ENCODE measurements at regions not wholly inside any gene's neighbourhood (a gene's known extent, or its start where the extent isn't known, plus 50 kb on each side); places are given as distances from the start of the nearest gene placed in this dataset.

DNA sequence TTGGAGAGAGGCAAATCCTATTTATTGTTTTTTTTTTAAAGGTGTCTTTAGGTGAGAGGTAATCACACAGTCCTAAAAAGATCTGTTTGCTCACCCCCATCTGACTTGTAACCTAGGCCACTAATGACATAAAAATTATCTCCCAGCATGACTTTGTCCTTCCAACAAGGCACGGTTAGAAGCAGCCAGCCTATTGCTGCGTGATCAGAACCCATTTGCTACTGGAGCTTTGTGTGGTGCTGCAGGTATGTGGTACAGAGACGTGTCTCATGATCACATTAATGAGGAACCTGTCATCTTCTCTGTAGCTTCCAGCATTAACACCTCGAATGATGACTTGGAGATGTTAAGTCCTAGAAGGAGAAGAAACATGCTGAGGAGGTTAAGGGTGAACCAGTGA lies 555.8 kb upstream of the TLE4 start:
- Histone ChIP-seq H3K27ac (no peak overlapping the region), H3K4me3 (no peak overlapping the region)

- no peak overlapping the region for H3K4me3 ChIP-seq
- no peak overlapping the region for H3K27ac ChIP-seq
Observed at GRCh38 chr9:79020276-79020675, 551.5 kb upstream of the TLE4 start.

GRCh38 chr9:79021084-79021483 lies 550.7 kb upstream of the TLE4 start:
- H3K4me3 ChIP-seq, result no peak overlapping the region
- H3K27ac ChIP-seq, result no peak overlapping the region

DNA sequence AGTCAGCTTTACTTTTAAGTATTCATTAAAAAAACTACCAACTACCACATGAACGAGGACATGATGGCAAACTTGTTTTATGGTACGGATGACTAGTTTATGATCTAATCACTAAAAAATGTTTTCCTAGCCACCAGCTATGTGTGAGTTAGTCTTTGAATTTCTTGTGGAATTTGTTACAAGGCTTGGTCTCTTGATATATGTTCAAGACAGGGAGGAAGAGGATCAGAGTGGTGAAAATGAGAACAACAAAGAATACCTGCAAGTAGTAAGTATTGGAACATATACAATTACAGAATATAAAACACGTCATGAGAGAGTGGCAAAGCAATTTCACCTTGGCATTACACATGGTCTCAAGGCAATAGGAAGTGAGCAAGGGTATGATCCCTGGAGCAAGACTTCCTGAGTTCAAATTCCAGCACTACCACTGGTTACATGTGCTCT lies 548.6 kb upstream of the TLE4 start:
- H3K27ac ChIP-seq, result no peak overlapping the region

GRCh38 chr9:79026316-79026715 lies 545.4 kb upstream of the TLE4 start:
- no peak overlapping the region for H3K27ac ChIP-seq
- H3K4me3 ChIP-seq, result no peak overlapping the region

More for the DNA sequence above, 548.6 kb upstream of the TLE4 start:
- H3K4me3 ChIP-seq, result no peak overlapping the region

- H3K27ac ChIP-seq, result no peak overlapping the region
- no peak overlapping the region for H3K4me3 ChIP-seq
Observed at GRCh38 chr9:79028101-79028500, 543.7 kb upstream of the TLE4 start.

DNA sequence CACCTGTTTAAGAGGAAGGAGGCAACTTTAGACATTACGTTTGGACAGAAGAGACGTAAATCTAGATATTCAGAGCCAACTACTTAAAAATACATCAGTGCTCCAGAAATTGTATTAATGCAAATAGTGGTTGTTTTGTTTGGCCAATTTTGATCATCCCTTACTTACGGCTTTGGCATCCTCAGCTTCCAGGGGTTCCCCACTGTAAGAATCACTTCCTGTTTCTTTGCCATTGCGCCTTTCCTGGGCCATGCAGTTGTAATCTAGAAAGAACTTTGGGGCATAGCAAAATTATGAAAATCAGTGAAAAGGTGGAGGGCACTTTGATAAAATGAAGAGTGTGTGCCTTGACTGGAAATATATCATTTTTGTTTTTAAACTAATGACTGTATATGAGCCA lies 537.2 kb upstream of the TLE4 start:
- H3K4me3 ChIP-seq, result no peak overlapping the region
- H3K27ac ChIP-seq, result no peak overlapping the region

- no peak overlapping the region for H3K27ac ChIP-seq
- no peak overlapping the region for H3K4me3 ChIP-seq
Observed at GRCh38 chr9:79037338-79037737, 534.4 kb upstream of the TLE4 start.

DNA sequence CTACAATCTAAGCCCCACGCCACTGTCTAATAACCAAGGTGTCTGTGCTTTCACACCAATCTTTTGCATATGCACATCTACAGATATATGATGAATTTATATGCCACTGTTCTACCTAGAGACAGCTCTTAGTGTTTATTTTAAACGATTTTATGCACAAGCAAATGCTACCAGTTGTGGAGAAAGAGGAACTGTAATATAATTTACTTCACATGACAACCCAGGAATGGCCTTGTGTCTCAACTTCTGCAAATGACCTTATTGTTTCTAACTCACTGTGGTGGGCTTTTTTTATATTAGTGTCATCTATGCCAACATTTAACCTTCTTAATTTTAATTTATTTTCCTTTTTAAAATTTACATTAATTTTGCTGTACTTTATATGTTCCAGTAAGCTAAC lies 531.1 kb upstream of the TLE4 start:
- no peak overlapping the region for H3K4me3 ChIP-seq
- no peak overlapping the region for H3K27ac ChIP-seq

DNA sequence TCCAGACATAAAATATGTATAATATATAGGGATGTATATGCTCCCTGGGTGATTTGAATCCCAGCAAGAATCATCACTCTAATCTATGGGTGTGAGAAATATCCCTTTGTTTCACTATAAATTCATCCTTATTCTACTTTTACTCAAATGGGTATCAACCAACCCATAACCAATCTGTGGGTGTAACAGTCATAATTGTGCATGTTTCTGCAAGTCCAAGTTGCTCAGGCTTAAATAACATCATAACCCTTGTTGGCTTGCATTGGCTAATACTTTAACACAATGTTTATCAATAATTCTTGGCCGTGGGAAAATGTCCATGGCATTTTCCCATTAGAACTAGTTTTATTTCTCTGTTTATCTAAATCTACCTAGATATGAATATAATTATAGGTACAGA lies 530.5 kb upstream of the TLE4 start:
- no peak overlapping the region for H3K27ac ChIP-seq
- no peak overlapping the region for H3K4me3 ChIP-seq

DNA sequence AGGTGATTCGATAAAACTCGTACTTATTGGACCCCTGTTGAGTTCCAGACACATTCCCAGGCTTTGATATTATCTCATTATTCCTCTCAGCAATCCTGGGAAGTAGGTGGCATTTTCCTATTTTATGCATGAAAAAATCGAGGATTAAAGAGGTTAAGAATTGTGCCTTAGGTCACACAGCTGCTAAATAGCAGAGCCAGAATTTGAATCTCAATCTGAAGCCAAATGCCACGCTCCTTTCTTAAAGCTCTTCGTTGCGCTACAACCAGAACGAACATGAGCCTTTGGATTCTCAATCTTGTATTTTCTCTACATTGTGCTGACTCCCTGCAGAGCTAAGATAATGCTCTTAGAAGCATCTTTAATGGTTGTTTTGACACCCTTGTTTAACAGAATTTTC lies 527.8 kb upstream of the TLE4 start:
- H3K27ac ChIP-seq, result no peak overlapping the region
- no peak overlapping the region for H3K4me3 ChIP-seq

DNA sequence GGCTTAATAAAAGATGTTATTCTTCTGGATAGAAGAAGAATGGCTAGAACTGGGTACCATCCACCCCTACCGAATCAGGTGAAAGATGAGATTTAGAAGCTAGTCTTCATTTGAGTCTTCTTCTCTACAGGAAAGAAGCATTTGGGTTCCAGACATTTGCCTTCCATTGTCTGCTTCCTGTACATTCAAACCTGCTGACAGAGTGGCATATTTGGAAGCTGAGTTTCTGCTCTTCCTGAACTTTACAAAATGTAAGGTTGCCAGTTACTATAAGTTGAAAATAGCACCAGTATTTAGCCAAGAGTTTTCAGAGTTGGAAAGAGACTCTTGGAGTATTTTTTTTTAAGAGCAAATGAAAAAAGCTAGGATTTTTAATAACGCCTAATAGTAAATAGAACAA lies 525.4 kb upstream of the TLE4 start:
- Histone ChIP-seq H3K4me3 (no peak overlapping the region), H3K27ac (no peak overlapping the region)

DNA sequence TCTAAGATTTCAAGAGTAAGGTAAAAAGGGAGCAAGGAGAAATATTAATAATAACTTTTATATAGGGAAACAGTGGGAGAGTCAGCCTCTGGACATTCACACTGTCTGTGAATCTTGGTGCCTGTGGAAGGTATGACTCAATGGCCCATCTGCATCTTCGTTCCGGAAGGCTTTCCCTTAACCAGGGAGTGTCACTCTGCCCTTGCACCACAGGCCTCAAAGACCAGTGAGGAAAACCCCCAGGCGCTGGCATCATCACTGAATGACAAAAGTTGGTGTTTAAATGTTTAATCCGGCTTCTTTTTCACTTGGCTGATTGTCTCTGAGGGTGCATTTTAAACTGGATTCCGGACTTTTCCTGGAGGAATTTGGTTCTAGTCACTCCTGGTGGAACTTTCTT lies 522.4 kb upstream of the TLE4 start:
- H3K4me3 ChIP-seq, result no peak overlapping the region
- H3K27ac ChIP-seq, result no peak overlapping the region

- Histone ChIP-seq H3K27ac (no peak overlapping the region), H3K4me3 (no peak overlapping the region)
Observed at GRCh38 chr9:79053598-79053997, 518.2 kb upstream of the TLE4 start.

- no peak overlapping the region for H3K4me3 ChIP-seq
Observed at GRCh38 chr9:79054500-79054899, 517.3 kb upstream of the TLE4 start.

GRCh38 chr9:79056041-79056440 lies 515.7 kb upstream of the TLE4 start:
- Histone ChIP-seq H3K4me3 (no peak overlapping the region), H3K27ac (no peak overlapping the region)

More at GRCh38 chr9:79054500-79054899, 517.3 kb upstream of the TLE4 start:
- H3K27ac ChIP-seq, result no peak overlapping the region

- H3K27ac ChIP-seq, result no peak overlapping the region
- H3K4me3 ChIP-seq, result no peak overlapping the region
Observed at GRCh38 chr9:79057576-79057975, 514.2 kb upstream of the TLE4 start.

DNA sequence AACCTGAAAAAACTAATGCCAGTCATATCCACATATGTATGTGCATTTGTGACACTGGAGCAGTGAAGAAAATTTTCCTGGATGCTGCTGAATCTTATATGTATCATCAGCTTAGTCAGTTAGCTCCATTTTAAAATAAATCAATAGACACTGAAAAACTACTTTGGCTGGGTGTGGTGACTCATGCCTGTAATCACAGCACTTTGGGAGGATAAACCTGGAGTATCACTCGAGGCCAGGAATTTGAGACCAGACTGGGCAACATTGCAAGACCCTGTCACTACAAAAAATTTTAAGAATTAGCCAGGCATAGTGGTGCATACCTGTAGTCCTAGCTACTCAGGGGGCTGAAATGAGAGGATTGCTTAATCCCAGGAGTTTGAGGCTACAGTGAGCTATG lies 511.0 kb upstream of the TLE4 start:
- Histone ChIP-seq H3K27ac (no peak overlapping the region), H3K4me3 (no peak overlapping the region)

GRCh38 chr9:79061752-79062616 lies 509.8 kb upstream of the TLE4 start:
- Histone ChIP-seq H3K4me3 (no peak overlapping the region), H3K27ac (no peak overlapping the region)

DNA sequence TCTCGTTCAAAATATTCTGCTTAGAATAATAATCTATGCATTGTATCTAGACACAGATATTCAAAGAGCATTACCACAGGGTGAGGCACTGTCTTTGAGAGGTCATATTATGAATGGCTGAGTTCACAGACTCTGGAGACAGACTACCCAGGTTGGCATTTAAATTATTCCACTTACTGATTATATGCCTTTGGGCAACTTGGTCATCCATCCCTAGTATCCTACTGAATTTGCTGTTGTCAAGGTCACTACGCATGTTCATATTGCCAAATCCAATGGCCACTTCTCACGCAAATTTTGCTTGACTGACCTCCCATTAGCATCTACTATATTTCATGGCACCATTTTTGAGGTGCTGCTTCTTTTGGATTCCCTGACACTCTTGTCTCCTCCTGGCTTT lies 498.6 kb upstream of the TLE4 start:
- H3K27ac ChIP-seq, result no peak overlapping the region
- H3K4me3 ChIP-seq, result no peak overlapping the region

DNA sequence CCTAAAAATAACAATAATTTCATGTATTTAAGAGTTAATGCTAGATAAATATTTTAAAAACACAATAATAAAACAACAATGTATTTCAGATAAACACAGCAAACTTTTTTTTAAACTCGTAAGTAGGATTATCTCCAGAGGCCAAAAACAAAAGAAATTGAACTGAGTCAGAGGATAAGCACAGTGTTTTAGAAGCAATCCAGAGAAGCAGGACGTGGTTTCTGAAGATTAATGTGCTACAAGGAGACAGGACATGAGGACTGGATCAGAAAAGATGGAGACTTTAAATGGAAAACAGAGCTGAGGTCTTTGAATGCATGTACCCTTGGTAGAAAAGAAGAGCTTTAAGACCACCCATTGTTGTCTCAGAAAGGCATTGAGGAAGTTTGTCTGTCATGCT lies 491.2 kb upstream of the TLE4 start:
- Histone ChIP-seq H3K4me3 (no peak overlapping the region), H3K27ac (no peak overlapping the region)

DNA sequence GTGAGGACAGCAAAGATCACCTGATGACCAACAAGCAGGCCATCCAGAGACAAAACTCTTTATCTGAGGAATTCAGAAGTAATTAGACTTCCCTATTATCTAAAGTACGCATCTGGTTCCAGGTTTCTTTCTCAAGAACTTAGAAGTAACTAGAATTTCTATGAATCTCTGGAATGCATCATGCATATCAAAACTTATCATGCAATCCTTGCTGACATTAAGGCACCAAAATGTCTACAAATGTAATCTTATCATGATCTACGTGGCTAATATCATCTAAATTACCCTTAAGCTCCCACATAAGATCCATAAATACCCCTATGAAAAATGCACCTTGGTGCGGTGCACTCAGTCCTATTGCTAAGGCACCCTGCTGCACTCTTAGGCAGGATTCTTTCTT lies 488.1 kb upstream of the TLE4 start:
- H3K4me3 ChIP-seq, result no peak overlapping the region
- no peak overlapping the region for H3K27ac ChIP-seq

All from skin epidermis (tissue), 12 donors.